Adrenal gland (tissue), 9 donors: ENCODE measurements at regions not wholly inside any gene's neighbourhood (a gene's known extent, or its start where the extent isn't known, plus 50 kb on each side); places are given as distances from the start of the nearest gene placed in this dataset.

Experiments
- DNase-seq, 7 donors: peaks; one replicate each; pipeline ENCODE4 v3.0.0-alpha.2; 2019 to 2020
- H3K27ac ChIP-seq, 5 donors: fragments of 200-600 bp; sonication (generic) in 4 of 5; 1 replicate in 3 of 5; 2 replicates in 2 of 5; pipeline versions ENCODE4 v1.5.1 to v1.8.0; 2016 to 2020; ENCODE audit warnings: mild to moderate bottlenecking in 1 of 5
- H3K27me3 ChIP-seq: fragments of 200-600 bp; 2 replicates; pipeline ENCODE4 v1.8.0; 2021
- H3K36me3 ChIP-seq, 2 donors: fragments of 200-600 bp; replicated peaks in 1 of 2; 1 replicate in 1 of 2; 2 replicates in 1 of 2; pipeline versions ENCODE4 v1.5.1 to v1.8.0; 2018 to 2022
- H3K4me1 ChIP-seq, 2 donors: fragments of 200-600 bp; replicated peaks in 1 of 2; 1 replicate in 1 of 2; 2 replicates in 1 of 2; pipeline versions ENCODE4 v1.5.1 to v1.8.0; 2018 to 2021
- H3K4me3 ChIP-seq, 4 donors: fragments of 200-600 bp; sonication (generic) in 3 of 4; one replicate each; pipeline ENCODE4 v1.5.1; 2016 to 2018
- H3K9me3 ChIP-seq, 3 donors: fragments of 200-600 bp; sonication (generic) in 1 of 3; replicated peaks in 1 of 3; 1 replicate in 2 of 3; 2 replicates in 1 of 3; pipeline versions ENCODE4 v1.5.1 to v1.8.0; 2016 to 2021
- POLR2A ChIP-seq, 2 donors: fragments of 450-650 bp; IDR thresholded peaks; one replicate each; pipeline ENCODE4 v1.6.1; 2017; ENCODE audit warnings: antibody characterized with exemption in 2 of 2, mild to moderate bottlenecking in 2 of 2, moderate library complexity in 1 of 2
- WGBS, 4 donors: extraction: QIAGEN DNeasy Blood & Tissue Kit in 2 of 4; methylation state at CpG; one replicate each; pipeline versions ENCODE4 v1.1.5 to v1.1.7; 2013 to 2017; 5-methylcytosine and 5-hydroxymethylcytosine counted together
- intact Hi-C, 2 donors: fragments of 100-400 bp; cut with DNase I; formaldehyde crosslinking; loops; one replicate each; pipeline versions ENCODE4 v1.14.1 to v1.15.0; 2022 to 2023
- TF ChIP-seq, protein P1 (sequence below), 6 experiments: fragments of 450-650 bp in 4 of 6; fragments of 200-600 bp in 2 of 6; sonication (generic) in 1 of 6; IDR thresholded peaks; 1 replicate in 5 of 6; 2 replicates in 1 of 6; pipeline versions ENCODE4 v1.5.1 to v1.8.0; 2016 to 2021; ENCODE audit warnings: antibody characterized with exemption in 6 of 6, mild to moderate bottlenecking in 2 of 6, moderate library complexity in 1 of 6
- donor health status: healthy with polysubstance abuse.
- donor health status: Bipolar disorder and iron deficiency.
- donor health status: DM: yes; HTN: yes; CAD: no.
- donor health status: DM: no; HTN: no; CAD: no.
- donor health status: DM: no; HTN: no; CAD: no.

- Histone ChIP-seq H3K9me3 (no peaks in the 10 kb centered on the region), H3K27ac (no peak overlapping the region), H3K4me1 (no peaks in the 10 kb centered on the region), H3K36me3 (no peaks in the 10 kb centered on the region), H3K4me3 (no peak overlapping the region), H3K27me3 (no peaks in the 10 kb centered on the region)
- intact Hi-C loops: loop anchor here (10.0 kb wide), 1 partner anchor 675 kb away; no protein-coding TSS in a partner anchor
- TF ChIP-seq POLR2A (IDR thresholded peaks at IDR 0.05): no peak
- TF ChIP-seq, protein P1, sequence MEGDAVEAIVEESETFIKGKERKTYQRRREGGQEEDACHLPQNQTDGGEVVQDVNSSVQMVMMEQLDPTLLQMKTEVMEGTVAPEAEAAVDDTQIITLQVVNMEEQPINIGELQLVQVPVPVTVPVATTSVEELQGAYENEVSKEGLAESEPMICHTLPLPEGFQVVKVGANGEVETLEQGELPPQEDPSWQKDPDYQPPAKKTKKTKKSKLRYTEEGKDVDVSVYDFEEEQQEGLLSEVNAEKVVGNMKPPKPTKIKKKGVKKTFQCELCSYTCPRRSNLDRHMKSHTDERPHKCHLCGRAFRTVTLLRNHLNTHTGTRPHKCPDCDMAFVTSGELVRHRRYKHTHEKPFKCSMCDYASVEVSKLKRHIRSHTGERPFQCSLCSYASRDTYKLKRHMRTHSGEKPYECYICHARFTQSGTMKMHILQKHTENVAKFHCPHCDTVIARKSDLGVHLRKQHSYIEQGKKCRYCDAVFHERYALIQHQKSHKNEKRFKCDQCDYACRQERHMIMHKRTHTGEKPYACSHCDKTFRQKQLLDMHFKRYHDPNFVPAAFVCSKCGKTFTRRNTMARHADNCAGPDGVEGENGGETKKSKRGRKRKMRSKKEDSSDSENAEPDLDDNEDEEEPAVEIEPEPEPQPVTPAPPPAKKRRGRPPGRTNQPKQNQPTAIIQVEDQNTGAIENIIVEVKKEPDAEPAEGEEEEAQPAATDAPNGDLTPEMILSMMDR (IDR thresholded peaks at IDR 0.05): no peak
- 53 to 76% (median 65%) methylated on average over 4 of the region's 4 CpGs for WGBS, 4 donors
- no peak for DNase-seq
Observed at GRCh38 chr5:152499814-152500535, 94.9 kb upstream of the NMUR2 start.

DNA sequence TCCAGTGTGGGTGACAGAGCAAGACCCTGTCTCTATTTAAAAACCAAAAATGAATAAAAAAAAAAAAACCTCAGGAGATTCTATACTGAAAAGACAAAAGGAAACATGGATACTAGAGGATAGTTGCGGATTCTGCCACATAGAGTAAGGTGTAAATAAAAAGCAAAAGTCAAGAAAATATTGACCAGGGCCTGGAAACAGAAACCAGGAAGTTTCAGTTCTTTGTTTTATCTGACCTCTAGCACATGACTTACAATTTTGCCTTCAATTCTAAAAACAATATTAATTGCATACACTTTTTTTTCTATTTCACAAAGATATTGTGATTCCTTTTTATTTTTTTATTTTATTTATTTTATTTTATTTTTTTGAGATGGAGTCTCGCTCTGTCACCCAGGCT lies 96.2 kb upstream of the NMUR2 start:
- H3K4me1 ChIP-seq: no peaks in the 10 kb centered on the region
- H3K36me3 ChIP-seq: no peaks in the 10 kb centered on the region
- H3K27ac ChIP-seq: no peak overlapping the region
- no peak for DNase-seq
- WGBS, 4 donors: 83 to 93% (median 86%) methylated on average over 2 of the region's 2 CpGs
- no peaks in the 10 kb centered on the region for H3K9me3 ChIP-seq
- no peak overlapping the region for H3K4me3 ChIP-seq
- H3K27me3 ChIP-seq: no peaks in the 10 kb centered on the region
- intact Hi-C loops: loop anchor here (10.0 kb wide), 1 partner anchor 676 kb away; no protein-coding TSS in a partner anchor
- TF ChIP-seq, protein P1 (IDR thresholded peaks at IDR 0.05): no peak
- TF ChIP-seq POLR2A (IDR thresholded peaks at IDR 0.05): no peak

- H3K36me3 ChIP-seq: no peaks in the 10 kb centered on the region
- DNase-seq: no peak
- no peaks in the 10 kb centered on the region for H3K27me3 ChIP-seq
- 83 to 93% (median 89%) methylated on average over 3 of the region's 3 CpGs for WGBS, 4 donors
- H3K27ac ChIP-seq: no peak overlapping the region
- H3K4me3 ChIP-seq: no peak overlapping the region
- intact Hi-C loops: loop anchor here (10.0 kb wide), 1 partner anchor 678 kb away; no protein-coding TSS in a partner anchor
- TF ChIP-seq, protein P1 (IDR thresholded peaks at IDR 0.05): no peak
- no peak for TF ChIP-seq POLR2A (IDR thresholded peaks at IDR 0.05)
- no peaks in the 10 kb centered on the region for H3K9me3 ChIP-seq
- no peaks in the 10 kb centered on the region for H3K4me1 ChIP-seq
Observed at GRCh38 chr5:152503206-152503605, 98.1 kb upstream of the NMUR2 start.

DNA sequence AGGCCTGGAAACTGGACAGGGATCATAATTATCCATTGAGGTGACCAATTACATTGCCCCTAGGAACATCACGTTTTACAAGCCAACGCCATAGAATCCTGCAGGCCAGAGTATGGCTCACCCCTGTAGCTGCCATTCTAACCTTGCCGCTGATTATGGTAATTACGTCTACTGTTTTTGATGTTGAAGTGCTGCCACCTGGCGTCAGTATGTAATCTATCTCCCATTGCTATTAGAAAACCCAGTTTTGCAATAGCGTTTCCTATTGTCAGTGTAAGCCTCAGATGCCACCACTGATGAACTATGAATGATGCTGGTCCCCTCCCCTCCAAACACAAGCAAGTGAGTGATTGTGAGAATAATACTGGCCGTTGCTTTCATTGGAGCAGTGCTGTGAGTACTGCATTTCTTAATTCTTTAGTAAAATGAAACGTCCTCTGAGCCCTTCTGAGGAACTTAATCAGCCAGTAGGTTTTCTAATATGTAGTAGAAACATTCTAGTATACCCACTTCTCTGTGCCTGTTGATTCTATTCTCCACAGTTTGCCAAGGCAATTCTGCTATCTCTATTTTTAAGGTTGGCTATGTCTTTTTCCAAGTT lies 100.5 kb upstream of the NMUR2 start:
- Histone ChIP-seq H3K9me3 (no peaks in the 10 kb centered on the region), H3K27ac (no peak overlapping the region), H3K4me3 (no peak overlapping the region), H3K4me1 (no peaks in the 10 kb centered on the region), H3K27me3 (no peaks in the 10 kb centered on the region), H3K36me3 (no peaks in the 10 kb centered on the region)
- 12 to 14% (median 13%) methylated on average over 8 of the region's 8 CpGs for WGBS, 4 donors
- no peak for TF ChIP-seq POLR2A (IDR thresholded peaks at IDR 0.05)
- TF ChIP-seq, protein P1 (IDR thresholded peaks at IDR 0.05): peak; percentile 41 to 64 (median 56)
- intact Hi-C loops: loop anchor here (10.0 kb wide), 1 partner anchor 681 kb away; no protein-coding TSS in a partner anchor
- peak; percentile 24 to 86 (median 48) for DNase-seq
